Vagina (tissue), 2 donors: ENCODE measurements at regions not wholly inside any gene's neighbourhood (a gene's known extent, or its start where the extent isn't known, plus 50 kb on each side); places are given as distances from the start of the nearest gene placed in this dataset.

Experiments used
- POLR2A ChIP-seq, 2 donors: fragments of 450-650 bp; IDR thresholded peaks; one replicate each; pipeline ENCODE4 v1.6.1; 2017; ENCODE audit warnings: antibody characterized with exemption in 2 of 2, mild to moderate bottlenecking in 2 of 2, moderate library complexity in 2 of 2
- POLR2AphosphoS5 ChIP-seq, 2 donors: sonication (generic); formaldehyde crosslinking; IDR thresholded peaks; one replicate each; pipeline ENCODE4 v1.9.0; 2017; ENCODE audit warnings: antibody characterized with exemption in 2 of 2, mild to moderate bottlenecking in 2 of 2, low read depth in 1 of 2; ENCODE audit not compliant: insufficient read depth in 1 of 2
- TF ChIP-seq, protein P1 (sequence below), 3 experiments: fragments of 450-650 bp in 2 of 3; fragments of 200-600 bp in 1 of 3; sonication (generic) in 1 of 3; IDR thresholded peaks; one replicate each; pipeline ENCODE4 v1.5.1; 2017 to 2019; ENCODE audit warnings: antibody characterized with exemption in 3 of 3, mild to moderate bottlenecking in 2 of 3, moderate library complexity in 2 of 3

DNA sequence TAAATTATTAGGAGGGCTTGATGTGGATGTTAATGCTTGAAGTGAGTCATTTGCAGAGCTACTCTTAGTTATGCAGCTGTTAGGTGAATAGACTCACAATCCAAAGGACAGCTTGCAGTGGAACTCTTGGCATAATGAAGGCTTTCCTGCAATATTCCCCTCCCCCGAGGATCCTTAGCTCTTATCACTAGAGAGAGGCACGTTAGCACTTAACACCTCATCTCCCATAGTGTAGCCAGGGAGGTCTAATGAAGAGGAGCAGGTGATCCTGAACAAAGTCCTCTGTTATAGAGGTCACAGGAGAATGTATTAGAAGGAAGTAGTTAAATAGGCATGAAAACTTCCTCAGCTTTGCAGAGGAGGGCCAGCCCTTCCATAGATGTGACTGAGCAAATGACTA, 919.2 kb upstream of the FAT3 start:
- TF ChIP-seq, protein P1, sequence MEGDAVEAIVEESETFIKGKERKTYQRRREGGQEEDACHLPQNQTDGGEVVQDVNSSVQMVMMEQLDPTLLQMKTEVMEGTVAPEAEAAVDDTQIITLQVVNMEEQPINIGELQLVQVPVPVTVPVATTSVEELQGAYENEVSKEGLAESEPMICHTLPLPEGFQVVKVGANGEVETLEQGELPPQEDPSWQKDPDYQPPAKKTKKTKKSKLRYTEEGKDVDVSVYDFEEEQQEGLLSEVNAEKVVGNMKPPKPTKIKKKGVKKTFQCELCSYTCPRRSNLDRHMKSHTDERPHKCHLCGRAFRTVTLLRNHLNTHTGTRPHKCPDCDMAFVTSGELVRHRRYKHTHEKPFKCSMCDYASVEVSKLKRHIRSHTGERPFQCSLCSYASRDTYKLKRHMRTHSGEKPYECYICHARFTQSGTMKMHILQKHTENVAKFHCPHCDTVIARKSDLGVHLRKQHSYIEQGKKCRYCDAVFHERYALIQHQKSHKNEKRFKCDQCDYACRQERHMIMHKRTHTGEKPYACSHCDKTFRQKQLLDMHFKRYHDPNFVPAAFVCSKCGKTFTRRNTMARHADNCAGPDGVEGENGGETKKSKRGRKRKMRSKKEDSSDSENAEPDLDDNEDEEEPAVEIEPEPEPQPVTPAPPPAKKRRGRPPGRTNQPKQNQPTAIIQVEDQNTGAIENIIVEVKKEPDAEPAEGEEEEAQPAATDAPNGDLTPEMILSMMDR (IDR thresholded peaks at IDR 0.05): no peak
- no peak for TF ChIP-seq POLR2A (IDR thresholded peaks at IDR 0.05)
- no peak for TF ChIP-seq POLR2AphosphoS5 (IDR thresholded peaks at IDR 0.05; ENCODE audit: insufficient read depth in 1 of 2, low read depth in 1 of 2)
